ENCODE measurements at regions not wholly inside any gene's neighbourhood (a gene's known extent, or its start where the extent isn't known, plus 50 kb on each side); places are given as distances from the start of the nearest gene placed in this dataset.

- no peak for DNase-seq
Observed at GRCh38 chr2:146240391-146240790, 1604.4 kb upstream of the ACVR2A start.

GRCh38 chr2:146239392-146240135, 1605.3 kb upstream of the ACVR2A start:
- DNase-seq = no peak

DNA sequence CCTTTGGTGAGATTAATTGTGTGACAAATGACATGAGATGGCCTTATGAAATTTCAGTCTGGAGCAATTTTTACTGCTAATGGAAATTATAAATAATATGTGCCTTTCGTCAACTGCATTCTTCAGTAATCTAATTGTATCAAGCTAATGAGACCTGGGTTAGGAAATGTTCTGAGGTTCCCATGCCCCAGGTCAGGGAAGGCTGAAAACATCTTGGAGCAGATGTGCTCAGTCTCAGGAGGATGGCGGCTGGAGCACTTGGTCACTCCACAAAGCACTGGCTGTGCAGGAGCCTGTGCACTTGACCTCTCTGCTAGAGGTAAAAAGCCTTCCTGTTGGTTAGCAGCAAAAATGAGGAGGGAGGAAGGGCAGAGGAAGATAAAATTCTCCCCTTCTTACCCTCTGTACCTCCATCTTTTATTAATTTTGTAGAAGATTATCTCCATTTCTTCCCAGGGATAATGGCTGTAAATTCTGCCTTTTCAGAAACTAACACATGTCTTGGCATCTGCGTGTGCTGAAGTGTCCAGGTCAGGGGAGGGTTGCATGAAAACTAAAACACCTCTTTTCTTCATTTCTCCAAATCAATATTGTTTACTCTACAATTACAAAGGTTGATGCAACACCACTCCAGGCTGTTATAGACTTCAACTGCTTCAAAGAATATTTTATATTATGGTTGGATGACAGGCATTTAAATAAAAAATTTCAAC, 1606.4 kb upstream of the ACVR2A start:
- DNase-seq = no peak

GRCh38 chr2:146235158-146235557, 1609.7 kb upstream of the ACVR2A start:
- no peak for DNase-seq

GRCh38 chr2:146229508-146230155, 1615.2 kb upstream of the ACVR2A start:
- DNase-seq = no peak

GRCh38 chr2:146228466-146229058, 1616.3 kb upstream of the ACVR2A start:
- no peak for DNase-seq

DNA sequence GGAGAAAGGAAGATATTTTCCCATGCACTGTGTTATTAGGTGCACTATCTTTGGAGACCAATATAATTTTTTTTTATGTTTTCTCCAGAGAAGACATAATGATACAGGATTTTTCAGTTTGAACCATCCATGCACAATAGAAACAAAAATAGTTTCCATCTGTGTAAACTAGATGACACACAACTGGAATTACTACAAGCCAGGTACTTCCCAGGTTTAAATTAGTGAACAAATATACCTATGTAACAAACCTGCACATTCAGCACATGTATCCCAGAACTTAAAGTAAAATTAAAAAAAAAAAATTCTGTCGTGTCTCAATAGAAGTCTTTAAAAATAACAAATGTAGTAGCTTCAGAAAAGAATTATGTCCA, 1616.8 kb upstream of the ACVR2A start:
- DNase-seq = no peak

GRCh38 chr2:146227152-146228019, 1617.4 kb upstream of the ACVR2A start:
- DNase-seq = no peak

GRCh38 chr2:146226077-146226476, 1618.8 kb upstream of the ACVR2A start:
- no peak for DNase-seq

DNA sequence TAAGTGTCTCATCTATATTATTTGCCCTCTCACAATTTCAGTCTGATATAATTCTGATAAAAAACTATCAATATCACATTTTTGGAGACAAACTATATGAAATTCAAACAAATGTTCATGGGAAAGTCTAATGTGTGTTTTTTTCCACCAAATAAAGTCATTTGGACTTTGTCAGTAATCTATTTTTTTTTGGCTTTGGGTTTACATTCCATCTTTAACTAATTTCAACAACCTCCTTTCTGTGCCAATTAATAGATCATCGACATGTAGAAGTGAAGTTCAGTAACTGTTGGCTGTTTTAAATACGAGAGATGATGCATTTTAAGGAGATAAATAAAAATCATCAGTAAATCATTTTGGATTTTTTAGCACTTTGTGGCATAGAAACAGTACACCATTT, 1623.0 kb upstream of the ACVR2A start:
- DNase-seq = no peak

DNA sequence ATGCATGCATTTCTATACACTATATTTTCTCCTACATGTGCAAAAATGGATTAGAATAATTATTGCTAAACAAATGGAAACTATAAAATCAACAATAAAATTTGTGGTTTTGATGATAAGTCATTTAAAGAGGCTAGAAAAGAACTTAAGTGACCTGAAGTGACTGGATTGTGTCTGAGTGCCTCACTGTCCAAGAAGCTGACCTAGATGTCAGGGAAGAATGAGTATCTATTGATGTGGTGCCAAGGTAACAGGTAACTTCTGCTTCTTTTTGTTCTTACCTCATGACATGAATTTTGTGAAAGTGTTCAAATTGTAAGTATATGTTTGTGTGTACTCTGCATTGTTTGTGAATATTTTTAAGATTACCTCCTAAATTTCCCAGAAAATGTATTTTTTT, 1623.9 kb upstream of the ACVR2A start:
- DNase-seq = no peak

GRCh38 chr2:146214394-146214929, 1630.4 kb upstream of the ACVR2A start:
- DNase-seq = no peak

GRCh38 chr2:146213674-146214073, 1631.2 kb upstream of the ACVR2A start:
- no peak for DNase-seq

DNA sequence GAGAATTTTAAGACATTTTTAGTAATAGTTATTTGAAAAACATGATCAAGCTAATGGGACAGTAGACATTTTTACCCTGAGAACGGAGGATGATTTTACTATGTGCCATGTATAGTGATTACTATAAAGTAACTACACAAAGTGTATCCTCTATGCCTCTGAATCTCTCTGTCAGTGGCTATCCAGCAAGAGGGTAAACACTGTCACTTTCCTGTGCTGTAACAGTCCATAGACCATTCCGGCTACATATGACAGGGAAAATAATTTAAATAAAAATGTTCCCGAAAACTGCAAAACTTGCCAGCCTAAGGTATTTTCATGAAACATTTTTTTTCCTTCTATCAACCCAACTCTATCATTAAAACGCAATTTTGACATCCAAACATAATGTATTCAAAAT, 1632.2 kb upstream of the ACVR2A start:
- no peak for DNase-seq

GRCh38 chr2:146209842-146210275, 1635.0 kb upstream of the ACVR2A start:
- DNase-seq = no peak

- no peak for DNase-seq
Observed at GRCh38 chr2:146207901-146208300, 1636.9 kb upstream of the ACVR2A start.

DNA sequence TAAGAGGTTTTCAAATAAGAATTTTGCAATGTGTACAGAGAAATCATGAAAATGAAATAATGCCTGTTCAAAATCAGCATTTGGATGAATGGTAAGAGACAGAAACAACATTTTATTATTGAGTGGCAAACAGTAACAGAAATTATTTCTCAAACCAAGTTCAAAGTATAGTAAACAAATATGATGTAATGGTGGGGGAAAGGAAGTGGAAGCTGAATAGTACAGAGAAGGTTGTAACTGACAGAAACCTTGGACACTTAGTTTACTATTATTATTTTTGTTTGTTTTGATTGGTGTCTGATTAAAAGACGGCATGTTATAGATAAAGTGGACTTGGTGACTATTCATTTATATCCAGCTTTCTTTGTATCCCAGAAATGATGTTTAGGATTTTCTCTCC, 1637.4 kb upstream of the ACVR2A start:
- no peak for DNase-seq

DNA sequence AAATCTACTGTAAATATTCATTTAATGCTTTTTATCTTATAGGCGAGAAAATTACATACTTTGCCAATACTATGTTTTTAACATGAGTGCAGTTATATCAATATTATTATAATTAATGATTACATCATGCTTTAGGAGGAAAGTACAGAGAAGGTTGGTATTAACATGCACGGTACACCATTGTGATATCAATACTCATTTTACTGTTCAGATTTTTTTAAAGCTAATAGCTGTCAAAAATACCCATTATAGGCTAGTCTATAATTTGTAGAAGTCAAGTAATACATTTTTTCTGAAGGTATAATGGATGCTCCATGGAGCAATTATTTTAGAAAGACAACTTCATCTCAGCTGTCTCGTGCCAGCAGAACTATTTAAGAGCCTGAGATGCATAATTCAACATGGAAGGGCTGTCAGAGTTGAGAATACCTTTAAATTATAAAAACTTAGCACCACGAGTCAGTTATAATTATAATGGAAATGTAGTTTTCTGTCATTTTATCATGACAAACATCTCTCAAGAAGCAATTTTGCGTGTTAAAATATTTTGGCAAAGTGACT, 1641.7 kb upstream of the ACVR2A start:
- no peak for DNase-seq

GRCh38 chr2:146193619-146194018, 1651.2 kb upstream of the ACVR2A start:
- no peak for DNase-seq

- peak; percentile 97 for DNase-seq
Observed at GRCh38 chr2:146189541-146189940, 1655.3 kb upstream of the ACVR2A start.

- no peak for DNase-seq
Observed at GRCh38 chr2:146173934-146174333, 1654.0 kb upstream of the ZEB2 start.

- DNase-seq = no peak
Observed at GRCh38 chr2:146161256-146161882, 1641.5 kb upstream of the ZEB2 start.

All from NCI-H2171 treated with DMSO at 0.1 percent for 48 hours (cell line).